ENCODE measurements at regions not wholly inside any gene's neighbourhood (a gene's known extent, or its start where the extent isn't known, plus 50 kb on each side); places are given as distances from the start of the nearest gene placed in this dataset.

DNA sequence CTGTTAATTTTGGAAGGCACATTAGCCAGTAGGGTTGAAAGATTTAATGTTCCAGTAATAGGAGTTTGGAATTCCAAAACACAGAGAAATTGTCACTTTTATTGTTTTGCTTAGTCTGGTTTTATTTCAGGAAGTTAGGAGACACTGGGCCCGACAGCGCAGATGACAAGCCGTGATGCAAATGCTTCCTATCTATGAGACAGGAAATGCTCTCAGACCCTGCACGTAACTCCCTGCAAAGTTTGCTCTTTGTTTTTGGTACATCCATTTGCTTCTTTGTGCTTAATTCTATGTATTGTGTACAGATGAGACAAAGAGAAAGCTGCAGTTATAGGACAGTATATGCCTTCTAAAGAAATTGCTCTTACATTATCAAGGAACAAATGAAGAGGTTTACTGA lies 201.6 kb upstream of the SGK1 start:
- peak; percentile 46 for DNase-seq

DNA sequence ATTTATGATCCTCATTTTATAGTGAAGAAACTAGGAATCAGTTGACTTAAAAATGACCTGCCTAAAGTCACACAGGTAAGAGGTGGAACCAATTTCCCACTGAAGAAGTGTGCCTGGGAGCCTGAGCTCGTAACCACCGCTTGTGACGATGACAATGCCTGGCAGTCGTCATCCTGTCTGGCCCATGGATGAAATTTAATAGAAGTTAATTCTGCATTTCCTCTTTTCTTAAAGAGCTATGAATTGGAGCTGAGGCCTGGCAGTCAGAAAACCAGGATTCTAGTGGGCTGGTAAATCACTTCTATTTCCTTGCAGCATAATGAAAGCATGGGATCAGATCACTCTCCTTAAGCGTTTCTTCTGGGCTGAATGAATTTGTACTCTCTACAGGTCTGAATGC lies 200.0 kb upstream of the SGK1 start:
- DNase-seq: no peak

DNA sequence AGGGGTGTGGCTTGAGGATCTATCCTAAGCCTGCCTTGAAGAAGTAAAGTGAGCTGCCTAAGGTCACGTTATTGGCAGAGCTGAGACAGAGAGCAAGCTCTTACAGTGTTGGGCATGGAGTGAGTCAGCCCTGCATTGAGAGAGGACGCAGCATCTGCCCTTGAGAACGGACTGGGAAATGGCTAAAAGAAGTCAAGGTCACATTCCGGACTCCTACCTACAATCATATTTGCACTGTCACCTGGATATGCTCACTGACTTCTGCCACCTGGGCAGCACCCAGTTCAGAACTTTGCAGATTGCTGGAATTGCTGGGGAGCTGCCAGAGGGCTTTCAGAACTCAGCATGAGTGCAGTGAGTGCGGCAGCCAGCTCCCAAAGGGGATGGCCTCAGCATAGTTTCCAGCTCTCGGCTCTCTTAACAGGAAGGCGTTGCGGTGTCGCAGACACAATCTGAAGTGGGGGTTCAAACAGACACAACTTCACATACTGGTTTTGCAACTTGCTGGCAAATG lies 199.3 kb upstream of the SGK1 start:
- no peak for DNase-seq

DNA sequence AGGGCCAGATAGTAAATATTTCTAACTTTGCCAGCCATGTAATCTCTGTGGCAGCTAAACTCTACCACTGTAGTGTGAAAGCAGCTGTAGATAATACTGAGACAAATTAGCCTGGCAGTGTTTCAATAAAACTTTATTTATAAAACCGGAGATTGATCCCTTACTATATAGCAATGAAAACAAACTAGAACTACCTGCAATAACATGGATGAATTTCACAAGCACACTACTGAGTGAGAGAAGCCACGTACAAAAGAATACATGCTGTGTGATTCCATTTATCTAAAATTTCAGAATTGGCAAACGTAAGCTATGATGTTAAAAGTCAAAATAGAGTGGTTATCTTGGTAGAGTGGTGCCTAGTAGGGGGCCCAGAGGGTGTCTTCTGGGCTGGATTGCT lies 198.7 kb upstream of the SGK1 start:
- no peak for DNase-seq

DNA sequence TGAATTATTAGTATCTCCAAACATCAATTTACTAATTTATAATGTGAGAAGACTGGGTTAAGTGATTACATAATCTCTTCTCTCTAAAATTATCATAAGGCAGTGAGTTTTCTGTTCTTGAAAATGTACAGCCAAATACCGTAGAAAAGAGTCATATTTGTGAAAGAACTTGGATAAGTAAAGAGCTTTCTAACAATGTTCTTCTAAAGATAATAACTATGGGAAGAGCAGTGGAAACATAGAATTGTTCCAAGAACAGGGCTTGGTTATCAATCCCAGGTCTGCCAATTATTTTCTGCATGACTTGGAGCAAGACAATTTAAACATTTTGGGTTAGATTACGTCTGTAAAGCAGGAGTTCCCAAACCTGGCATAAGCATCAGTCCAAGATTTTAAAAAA lies 198.1 kb upstream of the SGK1 start:
- DNase-seq: no peak

DNA sequence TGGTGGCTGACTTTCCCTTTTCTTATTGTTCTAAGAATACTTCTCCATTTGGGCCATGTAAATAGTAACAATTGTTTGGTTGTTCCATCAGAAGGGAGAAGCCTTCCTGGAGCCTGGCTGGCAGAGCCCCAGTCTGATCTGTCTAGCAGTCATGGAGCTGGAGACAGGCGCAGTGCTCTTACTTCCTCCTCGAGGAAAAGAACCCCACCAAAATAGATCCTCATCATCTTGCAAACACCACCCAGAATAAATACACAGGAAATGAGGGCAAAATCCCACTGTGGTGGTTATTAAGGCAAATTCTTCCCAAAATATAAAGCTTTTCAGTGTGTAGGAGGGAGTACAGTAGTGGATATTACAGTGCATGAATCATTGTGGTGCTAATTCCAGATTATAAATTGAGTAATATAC lies 195.1 kb upstream of the SGK1 start:
- no peak for DNase-seq

DNA sequence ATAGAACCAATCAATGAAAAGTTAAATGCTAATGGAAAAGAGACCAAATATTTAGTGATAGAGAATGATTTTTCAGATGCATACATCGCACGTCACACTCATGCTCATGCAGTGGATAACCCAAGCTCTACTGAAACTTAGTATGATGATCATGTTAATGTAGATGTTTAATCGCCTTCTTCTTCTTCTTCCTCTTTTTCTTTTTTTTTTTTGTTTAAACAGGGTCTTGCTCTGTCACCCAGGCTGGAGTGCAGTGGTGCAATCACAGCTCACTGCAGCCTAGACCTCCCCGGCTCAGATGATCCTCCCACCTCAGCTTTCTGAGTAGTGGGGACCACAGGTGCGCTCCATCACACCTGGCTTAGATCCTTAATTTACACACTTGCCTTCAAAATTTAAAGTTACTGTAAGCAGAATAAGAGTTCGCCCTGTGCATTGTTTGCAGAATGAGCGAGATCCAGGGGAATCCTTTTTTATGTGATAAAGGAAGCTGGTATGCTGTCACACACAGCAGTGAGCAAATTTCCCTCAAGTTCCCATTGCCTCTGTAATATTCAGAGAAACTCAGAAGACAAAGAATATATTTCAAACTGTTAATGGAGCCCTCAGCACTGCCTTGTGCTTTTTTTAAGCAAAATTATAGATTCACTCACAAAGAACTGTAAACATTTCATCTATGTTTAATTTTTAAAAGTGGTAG lies 194.2 kb upstream of the SGK1 start:
- DNase-seq: no peak

DNA sequence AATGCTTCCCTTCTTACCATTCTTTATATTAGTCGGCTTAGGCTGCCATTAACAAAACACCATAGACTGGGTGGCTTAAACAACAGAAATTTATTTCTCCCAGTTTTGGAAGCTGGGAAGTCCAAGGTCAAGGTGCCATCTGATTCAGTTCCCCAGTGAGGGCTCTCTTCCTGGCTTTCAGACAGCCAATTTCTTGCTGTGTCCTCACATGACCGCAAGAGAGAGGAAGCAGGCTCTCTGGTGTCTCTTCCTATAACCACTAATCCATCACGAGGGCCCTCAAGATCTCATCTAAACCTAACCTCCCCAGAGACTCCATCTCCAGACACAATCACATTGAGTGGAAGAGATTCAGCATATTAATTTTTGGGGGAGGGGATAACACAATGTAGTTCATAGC lies 193.0 kb upstream of the SGK1 start:
- DNase-seq: no peak

DNA sequence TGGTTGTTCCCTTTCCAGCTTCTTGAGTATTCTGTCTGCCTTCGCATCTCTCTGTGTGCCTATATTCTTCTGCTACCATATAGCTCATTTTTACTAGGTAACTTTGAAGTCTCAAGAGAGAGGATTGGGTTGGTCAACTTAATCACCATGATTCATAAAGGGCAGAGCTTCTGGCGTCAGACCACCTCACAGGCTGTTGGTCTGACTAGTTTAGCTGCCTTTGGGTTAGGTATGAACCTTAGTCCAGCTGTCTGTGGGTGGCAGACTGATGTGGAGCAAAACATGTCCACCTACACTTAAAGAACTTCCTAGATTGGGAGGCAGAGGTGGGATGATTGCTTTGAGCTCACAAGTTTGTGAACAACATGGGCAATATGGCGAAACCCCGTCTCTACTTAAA lies 192.2 kb upstream of the SGK1 start:
- no peak for DNase-seq

DNA sequence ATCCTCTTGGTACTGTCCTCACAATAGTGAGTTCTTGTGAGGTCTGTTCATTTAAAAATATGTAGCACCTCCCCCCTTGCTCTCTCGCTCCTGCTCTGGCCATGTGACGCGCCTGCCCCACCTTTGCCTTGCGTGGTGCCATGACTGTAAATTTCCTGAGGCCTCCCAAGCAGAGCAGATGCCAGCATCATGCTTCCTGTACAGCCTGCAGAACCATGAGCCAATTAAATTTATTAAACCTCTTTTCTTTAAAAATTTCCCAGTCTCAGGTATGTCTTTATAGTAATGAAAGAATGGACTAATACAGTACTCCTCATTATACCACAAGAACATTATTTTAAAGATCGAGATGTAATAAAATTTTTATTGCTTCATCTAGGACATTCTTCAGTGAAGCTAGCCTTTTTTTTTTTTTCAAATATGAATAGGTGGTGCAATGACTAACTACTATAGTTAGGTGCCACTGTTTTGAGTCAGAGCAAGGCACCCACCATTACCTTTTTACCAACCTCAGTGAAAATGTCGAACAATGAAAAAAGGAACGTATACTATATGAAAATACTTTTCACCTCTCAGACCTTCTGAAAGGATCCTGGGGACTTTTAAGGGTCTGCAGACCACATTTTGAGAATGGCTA lies 191.1 kb upstream of the SGK1 start:
- DNase-seq: no peak

DNA sequence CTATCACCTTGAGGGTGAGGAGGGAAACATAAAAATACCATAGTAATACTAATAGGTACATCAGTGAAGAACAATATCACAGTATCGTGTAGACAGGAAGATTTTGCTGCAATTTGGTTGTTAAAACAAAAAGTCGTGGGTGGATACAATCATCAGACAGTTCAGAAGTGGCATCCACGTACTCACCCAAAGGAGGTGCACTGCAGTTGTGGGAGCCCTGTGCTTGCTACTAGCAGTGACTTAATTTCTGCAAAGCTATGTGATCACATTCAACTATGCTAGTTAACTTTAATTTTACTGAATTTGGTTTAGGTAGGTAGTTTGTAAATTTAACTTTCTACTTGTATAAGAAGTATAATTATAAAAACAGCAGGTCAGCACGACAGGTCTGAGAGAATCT lies 188.2 kb upstream of the SGK1 start:
- DNase-seq: no peak

DNA sequence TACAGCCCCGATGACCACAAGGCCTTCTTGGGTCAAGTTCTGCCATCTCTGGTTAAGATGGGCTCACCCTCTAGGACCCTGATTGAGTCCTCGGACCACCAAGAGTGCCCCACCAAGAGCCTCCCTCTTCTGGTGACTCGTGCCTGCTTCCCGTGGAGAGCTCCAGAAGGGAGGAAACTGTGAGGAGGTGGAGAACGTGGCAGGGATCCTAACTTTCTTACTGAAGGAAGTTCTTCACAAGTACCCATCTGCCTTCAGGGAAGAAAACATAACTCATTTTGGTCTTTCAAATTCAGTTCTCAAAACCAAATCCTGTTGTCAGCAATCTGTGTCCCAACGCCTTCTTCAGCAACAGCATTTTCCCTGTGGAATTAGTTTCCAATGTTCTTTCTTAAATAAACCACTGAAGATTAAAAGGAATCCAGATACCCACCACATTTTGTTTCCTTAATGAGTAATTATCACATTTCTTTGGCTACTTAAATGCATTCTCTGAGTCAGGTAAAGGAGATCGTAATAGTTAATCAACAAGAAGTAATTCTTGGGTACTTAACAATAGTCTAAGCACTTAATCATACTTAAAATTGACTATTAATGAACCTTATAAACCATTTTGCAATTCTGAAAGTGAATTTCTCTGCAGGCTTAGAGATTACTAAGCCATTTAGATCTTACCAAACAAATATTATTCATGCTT lies 185.8 kb upstream of the SGK1 start:
- DNase-seq: no peak

DNA sequence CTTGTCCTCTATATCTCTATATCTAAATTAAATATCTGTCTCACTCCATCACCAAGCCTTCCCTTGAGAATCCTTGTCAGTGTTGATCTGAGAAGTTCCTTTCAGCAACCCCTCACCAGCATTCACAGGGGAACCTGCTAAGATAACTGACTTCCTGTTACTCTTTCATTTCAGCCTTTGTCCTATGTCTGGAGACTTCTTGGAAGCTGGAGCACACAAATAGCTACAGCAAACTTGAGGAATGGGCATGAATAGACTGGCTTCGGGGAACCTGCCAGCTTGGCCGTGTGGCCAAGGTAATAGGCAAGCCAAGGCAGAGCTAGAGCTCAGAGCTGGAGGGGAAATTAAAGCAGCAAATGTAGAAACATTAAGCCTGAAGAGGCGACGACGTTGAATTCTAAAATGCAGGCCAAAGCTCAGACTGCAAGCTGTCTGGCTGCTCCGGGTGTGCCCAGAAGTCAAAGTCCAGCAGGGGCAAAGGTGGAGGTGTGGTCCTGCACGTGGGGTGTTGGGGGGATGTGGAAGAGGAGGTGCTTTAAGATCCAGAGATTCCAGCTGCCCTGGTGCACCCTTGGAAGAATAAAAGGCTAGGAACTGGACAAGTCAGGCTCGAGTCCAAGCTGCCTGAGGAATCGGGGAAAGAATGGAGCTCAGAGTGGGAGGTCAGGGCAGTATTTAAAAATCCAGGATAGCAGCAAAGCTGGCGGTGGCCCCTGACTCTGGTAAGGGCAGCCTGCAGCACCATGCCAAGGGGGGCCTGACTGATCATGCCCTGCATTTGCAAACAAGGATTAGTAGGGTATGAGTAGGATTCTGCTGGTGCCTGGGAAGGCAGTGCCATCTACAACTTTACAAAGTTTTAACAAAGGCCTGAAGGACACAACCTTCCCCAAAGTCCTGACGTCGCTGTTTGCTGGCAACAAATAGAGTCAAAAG lies 185.0 kb upstream of the SGK1 start:
- no peak for DNase-seq

DNA sequence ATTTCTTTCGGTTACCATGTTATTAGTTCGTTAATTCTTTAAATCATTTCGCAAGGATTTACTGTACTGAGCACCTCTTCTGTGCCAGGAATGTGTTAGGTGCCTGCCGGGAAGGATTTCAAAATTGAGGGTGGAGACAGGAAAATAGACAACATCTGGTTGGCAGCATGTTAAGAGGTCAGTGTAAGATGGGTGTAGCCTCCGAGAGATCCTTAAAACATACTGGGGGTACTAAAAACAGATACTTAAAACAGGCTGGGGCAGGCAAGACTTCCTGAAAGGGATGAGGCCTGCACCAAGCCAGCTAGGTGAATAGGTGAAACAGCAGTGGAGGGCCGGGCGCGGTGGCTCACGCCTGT lies 178.0 kb upstream of the SGK1 start:
- no peak for DNase-seq

DNA sequence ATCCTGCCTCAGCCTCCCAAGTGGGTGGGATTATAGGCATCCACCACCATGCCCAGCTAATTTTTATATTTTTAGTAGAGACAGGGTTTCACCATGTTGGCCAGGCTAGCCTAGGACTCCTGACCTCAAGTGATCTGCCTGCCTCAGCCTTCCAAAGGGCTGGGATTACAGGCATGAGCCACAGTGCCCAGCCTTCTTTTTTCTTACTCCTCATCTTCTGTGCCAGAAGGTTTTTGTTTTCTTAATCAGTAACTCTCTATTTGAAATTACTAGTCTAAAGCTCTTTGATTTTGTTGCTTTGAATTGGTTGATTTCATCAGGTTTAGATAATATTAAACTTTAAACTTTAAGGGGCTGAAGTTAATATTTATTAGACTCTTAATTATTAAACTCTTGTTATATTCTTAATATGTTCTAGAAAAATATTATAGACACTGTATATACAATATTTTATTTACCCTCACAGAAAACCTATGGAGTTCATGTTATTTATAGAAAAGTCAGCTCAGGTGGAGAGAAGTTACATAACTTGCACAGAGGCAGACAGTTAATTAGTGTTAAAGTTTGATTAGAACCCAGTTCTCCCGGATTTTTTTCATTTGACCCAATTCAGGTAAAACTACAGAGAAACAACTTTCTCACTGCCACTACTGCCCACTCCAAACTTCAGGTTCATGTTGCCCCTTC lies 177.4 kb upstream of the SGK1 start:
- no peak for DNase-seq

DNA sequence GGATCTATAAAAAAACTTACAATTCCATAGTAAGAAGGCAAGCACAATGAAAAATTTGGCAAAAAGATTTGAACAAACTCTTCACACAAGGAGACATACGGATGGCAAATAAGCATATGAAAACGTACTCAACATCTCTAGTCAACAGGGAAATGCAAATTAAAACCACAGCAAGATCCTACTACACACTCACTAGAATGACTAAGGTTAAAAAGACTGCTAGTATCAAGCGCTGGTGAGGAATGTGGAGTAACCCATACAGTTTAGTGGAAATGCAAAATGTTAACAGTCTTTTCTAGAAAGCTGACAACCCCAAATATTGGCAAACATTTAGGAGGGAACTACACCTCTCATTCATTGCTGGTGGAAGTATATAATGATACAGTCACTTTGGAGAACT lies 175.9 kb upstream of the SGK1 start:
- no peak for DNase-seq

DNA sequence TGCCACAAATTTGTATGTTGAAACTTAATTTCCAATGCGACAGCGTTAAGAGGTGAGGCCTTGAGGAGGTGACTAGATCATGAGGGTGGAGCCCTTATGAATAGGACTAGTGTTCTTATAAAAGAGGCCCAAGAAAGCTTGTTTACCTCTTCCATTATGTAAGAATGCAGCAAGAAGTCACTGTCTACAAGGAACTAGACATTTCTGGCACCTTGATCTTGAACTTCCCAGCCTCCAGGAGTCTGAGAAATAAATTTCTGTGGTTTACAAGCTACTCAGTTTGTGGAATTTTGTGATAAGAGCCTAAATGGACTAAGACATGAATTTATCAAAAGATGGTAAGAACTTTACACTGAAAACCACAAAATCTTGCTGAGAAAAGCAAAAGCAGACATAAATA lies 173.6 kb upstream of the SGK1 start:
- no peak for DNase-seq

DNA sequence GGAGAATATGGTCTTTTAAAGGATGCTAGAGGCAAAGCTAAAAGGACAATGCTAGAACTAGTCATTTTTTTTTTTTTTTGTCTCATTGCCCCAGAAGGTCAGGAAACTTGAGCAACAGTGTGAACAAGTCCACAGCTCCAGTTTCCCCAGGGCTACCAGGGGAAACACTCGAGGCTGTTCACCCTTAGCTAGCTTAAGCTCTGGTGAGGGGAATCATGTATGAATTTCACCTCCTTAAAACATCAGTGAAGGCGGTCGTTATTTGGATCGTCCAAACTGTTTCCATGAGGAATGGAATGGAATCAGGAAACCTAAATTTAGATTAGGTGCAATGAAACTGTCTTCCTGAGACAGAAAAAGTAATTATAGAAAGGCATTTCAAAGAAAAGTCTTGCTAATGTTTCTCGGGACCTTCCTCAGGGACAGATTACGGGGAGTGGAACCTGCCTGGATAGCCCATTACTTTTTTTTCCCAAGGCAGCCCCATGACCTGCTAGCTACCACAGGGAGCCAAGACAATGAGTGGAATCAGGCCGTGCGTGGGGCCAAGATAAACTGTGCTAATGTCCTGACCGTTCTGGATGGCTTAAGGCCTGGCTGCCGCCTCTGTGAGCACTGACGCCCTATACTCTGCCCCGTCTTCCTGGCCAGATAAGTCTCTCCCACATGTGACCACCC lies 164.8 kb upstream of the SGK1 start:
- no peak for DNase-seq

DNA sequence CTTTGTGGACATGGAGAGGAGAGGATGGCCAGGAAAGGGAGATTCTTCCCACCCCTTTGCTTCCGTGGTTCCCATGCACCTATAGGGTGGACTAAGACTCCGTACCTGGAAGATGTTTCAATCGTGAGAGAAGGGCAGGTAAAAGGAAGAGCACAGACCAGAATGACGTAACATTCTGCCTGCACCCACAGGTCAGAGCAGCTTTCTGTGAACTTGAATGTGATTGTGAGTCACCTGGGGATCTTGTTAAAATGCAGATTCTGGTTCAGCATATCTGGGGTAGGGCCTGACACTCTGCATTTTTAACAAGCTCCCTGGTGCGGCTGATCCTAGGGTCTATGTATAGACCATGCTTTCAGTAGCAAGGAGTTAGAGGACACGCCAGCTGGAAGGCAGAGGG lies 164.1 kb upstream of the SGK1 start:
- DNase-seq: no peak

DNA sequence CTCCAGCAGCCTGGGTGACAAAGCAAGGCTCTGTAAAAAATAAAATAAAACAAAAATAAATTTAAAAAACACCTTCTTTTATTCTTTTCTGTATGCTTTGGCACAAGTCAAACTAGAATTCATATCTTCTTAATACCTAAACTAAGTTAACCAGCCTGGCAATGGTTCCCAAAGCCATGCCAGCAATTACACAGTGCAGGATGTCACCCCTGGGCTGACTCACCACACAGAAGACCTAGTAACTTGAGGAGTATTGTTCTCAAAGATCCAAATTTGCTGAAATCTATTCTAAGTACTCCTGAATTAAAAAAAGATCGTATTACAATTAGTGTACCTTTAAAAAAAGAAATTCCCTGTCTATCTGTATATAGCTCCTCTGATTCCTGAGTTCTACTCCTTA lies 162.7 kb upstream of the SGK1 start:
- DNase-seq: no peak

DNA sequence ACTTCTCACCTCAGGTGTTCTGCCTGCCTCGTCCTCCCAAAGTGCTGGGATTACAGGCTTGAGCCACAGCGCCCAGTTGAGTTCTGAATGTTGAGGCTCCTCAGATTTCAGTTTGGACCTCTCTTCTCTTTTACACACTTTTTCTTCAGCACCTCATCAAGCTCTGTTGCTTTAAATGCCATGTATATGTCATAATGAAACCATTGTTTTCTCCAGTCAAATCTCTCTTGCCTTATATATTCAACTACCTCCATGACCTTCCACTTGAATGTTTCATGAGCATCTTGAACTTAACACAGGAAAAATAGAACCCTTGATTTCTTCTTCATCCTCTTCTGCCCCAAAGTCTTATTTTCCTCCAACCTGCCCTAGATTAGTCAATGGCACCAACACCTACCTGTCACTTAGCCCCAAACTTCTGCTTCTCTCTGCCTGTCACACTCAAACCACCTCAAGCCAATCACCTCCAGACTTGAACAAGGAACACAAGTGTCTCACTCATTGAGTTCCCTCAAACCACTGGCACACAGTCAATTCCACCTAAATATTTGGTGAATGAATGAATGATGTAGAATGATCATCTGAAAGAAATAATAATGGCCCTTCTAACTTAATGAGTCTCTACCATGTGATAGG lies 161.0 kb upstream of the SGK1 start:
- DNase-seq: no peak

Measured in CD4-positive, alpha-beta T cell treated with Interleukin-4 for 4 hours (primary cell).